ENCODE measurements at regions not wholly inside any gene's neighbourhood (a gene's known extent, or its start where the extent isn't known, plus 50 kb on each side); places are given as distances from the start of the nearest gene placed in this dataset.

- TF ChIP-seq CTCF (IDR thresholded peaks at IDR 0.05): no peak
- no peak overlapping the region for H3K4me3 Mint-ChIP-seq
- DNase-seq: no peak
- H3K27me3 Mint-ChIP-seq: no peaks in the 10 kb centered on the region
- H3K36me3 Mint-ChIP-seq (ENCODE audit: low read depth): no peaks in the 10 kb centered on the region
- H3K4me1 Mint-ChIP-seq (ENCODE audit: low read depth): no peaks in the 10 kb centered on the region
- no peak overlapping the region for H3K27ac Mint-ChIP-seq
- intact Hi-C loops (cut with micrococcal nuclease): no loop called here
- CTCF ChIA-PET: no interaction called here
- POLR2A ChIA-PET: no interaction called here
- peaks cover 9% of the 10 kb centered on the region for H3K9me3 Mint-ChIP-seq
- no peak for ATAC-seq
These were observed 573.5 kb downstream of the KCNJ18 start for GRCh38 chr17:22265807-22266206.

- peaks cover 8% of the 10 kb centered on the region for H3K9me3 Mint-ChIP-seq
- no peaks in the 10 kb centered on the region for H3K36me3 Mint-ChIP-seq (ENCODE audit: low read depth)
- ATAC-seq (no peak), DNase-seq (no peak)
- no peak overlapping the region for H3K27ac Mint-ChIP-seq
- H3K4me3 Mint-ChIP-seq: no peak overlapping the region
- H3K27me3 Mint-ChIP-seq: no peaks in the 10 kb centered on the region
- ChIA-PET POLR2A (no interaction called here), CTCF (no interaction called here)
- intact Hi-C loops (cut with micrococcal nuclease): no loop called here
- no peak for TF ChIP-seq CTCF (IDR thresholded peaks at IDR 0.05)
- H3K4me1 Mint-ChIP-seq (ENCODE audit: low read depth): no peaks in the 10 kb centered on the region
These were observed 573.9 kb downstream of the KCNJ18 start for GRCh38 chr17:22266231-22266630.

GRCh38 chr17:22267019-22267418 lies 574.7 kb downstream of the KCNJ18 start:
- no peaks in the 10 kb centered on the region for H3K4me1 Mint-ChIP-seq (ENCODE audit: low read depth)
- no peaks in the 10 kb centered on the region for H3K27me3 Mint-ChIP-seq
- no peak for DNase-seq
- intact Hi-C loops (cut with micrococcal nuclease): no loop called here
- H3K27ac Mint-ChIP-seq: no peak overlapping the region
- ATAC-seq: no peak
- H3K4me3 Mint-ChIP-seq: no peak overlapping the region
- POLR2A ChIA-PET: no interaction called here
- peaks cover 8% of the 10 kb centered on the region for H3K9me3 Mint-ChIP-seq
- TF ChIP-seq CTCF (IDR thresholded peaks at IDR 0.05): no peak
- CTCF ChIA-PET: no interaction called here
- H3K36me3 Mint-ChIP-seq (ENCODE audit: low read depth): no peaks in the 10 kb centered on the region

GRCh38 chr17:22268214-22268911 lies 576.0 kb downstream of the KCNJ18 start:
- H3K9me3 Mint-ChIP-seq: peaks cover 10% of the 10 kb centered on the region
- DNase-seq: no peak
- H3K27me3 Mint-ChIP-seq: no peaks in the 10 kb centered on the region
- TF ChIP-seq CTCF (IDR thresholded peaks at IDR 0.05): no peak
- no peak overlapping the region for H3K27ac Mint-ChIP-seq
- ChIA-PET CTCF (no interaction called here), POLR2A (no interaction called here)
- intact Hi-C loops (cut with micrococcal nuclease): no loop called here
- H3K36me3 Mint-ChIP-seq (ENCODE audit: low read depth): no peaks in the 10 kb centered on the region
- ATAC-seq: no peak
- no peak overlapping the region for H3K4me3 Mint-ChIP-seq
- no peaks in the 10 kb centered on the region for H3K4me1 Mint-ChIP-seq (ENCODE audit: low read depth)

GRCh38 chr17:22268912-22269220 lies 576.5 kb downstream of the KCNJ18 start:
- Mint-ChIP-seq H3K4me1 (ENCODE audit: low read depth) (no peaks in the 10 kb centered on the region), H3K27me3 (no peaks in the 10 kb centered on the region), H3K36me3 (ENCODE audit: low read depth) (no peaks in the 10 kb centered on the region), H3K4me3 (no peak overlapping the region), H3K9me3 (peaks cover 10% of the 10 kb centered on the region), H3K27ac (no peak overlapping the region)
- DNase-seq (no peak), ATAC-seq (no peak)
- no peak for TF ChIP-seq CTCF (IDR thresholded peaks at IDR 0.05)
- ChIA-PET CTCF (no interaction called here), POLR2A (no interaction called here)
- intact Hi-C loops (cut with micrococcal nuclease): no loop called here

Data from activated CD8-positive, alpha-beta T cell treated with anti-CD3 and anti-CD28 coated beads for 36 hours (primary cell).